Loucy (cell line): ENCODE measurements at regions not wholly inside any gene's neighbourhood (a gene's known extent, or its start where the extent isn't known, plus 50 kb on each side); places are given as distances from the start of the nearest gene placed in this dataset.

ENCODE experiments used
- CTCF ChIP-seq: fragments of 200-600 bp; sonication (generic); conservative IDR thresholded peaks from 2 replicates; pipeline ENCODE4 v1.5.1; 2014; ENCODE audit warnings: mild to moderate bottlenecking, antibody characterized with exemption, low read length
- EZH2phosphoT487 ChIP-seq: fragments of 200-600 bp; IDR thresholded peaks from 2 replicates; pipeline ENCODE4 v1.6.1; 2018; ENCODE audit warnings: antibody characterized with exemption, mild to moderate bottlenecking, moderate library complexity, borderline replicate concordance

DNA sequence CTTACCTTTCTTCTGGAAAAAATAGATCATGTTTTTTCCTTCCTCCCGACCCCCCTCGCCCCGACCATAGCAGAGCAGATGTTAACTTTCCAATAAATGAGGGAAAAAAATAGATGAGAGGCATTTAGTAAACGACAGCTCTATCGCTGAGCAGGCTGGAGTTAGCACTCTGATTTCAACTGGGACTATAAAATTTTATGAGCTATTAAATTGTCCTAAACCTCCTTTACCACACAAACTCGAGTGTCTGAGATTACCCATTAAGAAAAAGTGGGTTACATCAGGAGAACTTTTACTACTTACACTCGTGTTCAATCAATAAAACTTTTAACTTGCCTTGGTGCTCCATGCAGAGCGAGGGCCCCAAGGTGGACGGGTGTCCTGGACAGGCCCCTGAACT, 59.8 kb upstream of the RNU6ATAC start:
- TF ChIP-seq EZH2phosphoT487 (no peak), CTCF (no peak)
